ENCODE measurements at regions not wholly inside any gene's neighbourhood (a gene's known extent, or its start where the extent isn't known, plus 50 kb on each side); places are given as distances from the start of the nearest gene placed in this dataset.
"Not testable (repeated sequence)": the region's sequence is repeated elsewhere in the genome, so short reads cannot be mapped to it uniquely, and the experiment has no call there.

- H3K4me1 ChIP-seq (ENCODE audit: insufficient read depth, low read length), result peaks cover 9% of the 10 kb centered on the region
- no peak for TF ChIP-seq CTCF (IDR thresholded peaks at IDR 0.05)
- DNase-seq (no peak), ATAC-seq (ENCODE audit: poor library complexity) (no peak)
- no peak overlapping the region for H3K27ac Mint-ChIP-seq
- H3K4me3 Mint-ChIP-seq, result no peak overlapping the region
- intact Hi-C loops (cut with DNase I, micrococcal nuclease), result no loop called here
- H3K36me3 ChIP-seq (ENCODE audit: insufficient read depth, low read length), result peaks cover 30% of the 10 kb centered on the region
- H3K27me3 ChIP-seq (ENCODE audit: control insufficient read depth in 1 of 2, insufficient read depth in 2 of 2, low read length in 2 of 2), result no peaks in the 10 kb centered on the region
- no peak overlapping the region for H3K27ac ChIP-seq (ENCODE audit: low read depth in 1 of 2, low read length in 2 of 2)
- H3K9me3 ChIP-seq (ENCODE audit: control insufficient read depth in 1 of 2, insufficient read depth in 1 of 2, low read length in 2 of 2), result no peaks in the 10 kb centered on the region
- ChIA-PET POLR2A (interaction anchor here (0.5 to 2.0 kb wide), 2 partner anchors 29 to 57 kb away, joined by 3 to 9 read pairs; partner anchors contain the start of gene MORC3), CTCF (no interaction called here)
- no peak overlapping the region for H3K4me3 ChIP-seq (ENCODE audit: low read length)
- no peaks in the 10 kb centered on the region for H3K27me3 Mint-ChIP-seq
- H3K4me1 Mint-ChIP-seq (ENCODE audit: low read depth), result peaks cover 9% of the 10 kb centered on the region
- peaks cover 48% of the 10 kb centered on the region for H3K36me3 Mint-ChIP-seq (ENCODE audit: low read depth)
- H3K9me3 Mint-ChIP-seq, result no peaks in the 10 kb centered on the region
Measured at GRCh38 chr21:36263797-36264196, 56.2 kb upstream of the MORC3 start.

DNA sequence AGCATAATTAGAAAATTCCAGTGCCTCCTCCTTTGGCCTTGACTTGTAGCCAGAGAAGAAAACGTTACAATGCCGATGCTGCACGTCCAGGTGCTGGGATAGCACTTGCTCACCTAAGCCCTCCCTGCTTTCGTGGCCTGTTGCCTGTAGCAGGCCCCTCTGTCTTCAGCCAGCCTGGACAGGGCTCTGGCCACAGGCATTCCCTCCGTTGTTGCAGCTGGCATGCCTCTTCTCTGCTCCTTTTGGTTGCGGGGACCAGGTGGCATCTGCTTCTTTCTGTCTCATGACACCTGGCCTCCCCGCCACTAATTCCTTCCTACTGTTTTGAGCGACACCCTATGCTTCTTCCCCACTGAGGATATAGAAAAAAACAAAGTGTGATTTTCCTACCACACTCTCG, 54.6 kb upstream of the MORC3 start:
- Histone ChIP-seq H3K4me3 (ENCODE audit: low read length) (no peak overlapping the region), H3K27me3 (ENCODE audit: control insufficient read depth in 1 of 2, insufficient read depth in 2 of 2, low read length in 2 of 2) (no peaks in the 10 kb centered on the region), H3K36me3 (ENCODE audit: insufficient read depth, low read length) (peaks cover 32% of the 10 kb centered on the region), H3K27ac (ENCODE audit: low read depth in 1 of 2, low read length in 2 of 2) (no peak overlapping the region), H3K9me3 (ENCODE audit: control insufficient read depth in 1 of 2, insufficient read depth in 1 of 2, low read length in 2 of 2) (no peaks in the 10 kb centered on the region), H3K4me1 (ENCODE audit: insufficient read depth, low read length) (no peaks in the 10 kb centered on the region)
- ChIA-PET POLR2A (no interaction called here), CTCF (no interaction called here)
- intact Hi-C loops (cut with DNase I, micrococcal nuclease), result no loop called here
- Mint-ChIP-seq H3K27me3 (no peaks in the 10 kb centered on the region), H3K9me3 (no peaks in the 10 kb centered on the region), H3K36me3 (ENCODE audit: low read depth) (peaks cover 51% of the 10 kb centered on the region), H3K27ac (no peak overlapping the region), H3K4me3 (no peak overlapping the region), H3K4me1 (ENCODE audit: low read depth) (peaks cover 4% of the 10 kb centered on the region)
- ATAC-seq (ENCODE audit: poor library complexity), result no peak
- DNase-seq, result no peak
- no peak for TF ChIP-seq CTCF (IDR thresholded peaks at IDR 0.05)

DNA sequence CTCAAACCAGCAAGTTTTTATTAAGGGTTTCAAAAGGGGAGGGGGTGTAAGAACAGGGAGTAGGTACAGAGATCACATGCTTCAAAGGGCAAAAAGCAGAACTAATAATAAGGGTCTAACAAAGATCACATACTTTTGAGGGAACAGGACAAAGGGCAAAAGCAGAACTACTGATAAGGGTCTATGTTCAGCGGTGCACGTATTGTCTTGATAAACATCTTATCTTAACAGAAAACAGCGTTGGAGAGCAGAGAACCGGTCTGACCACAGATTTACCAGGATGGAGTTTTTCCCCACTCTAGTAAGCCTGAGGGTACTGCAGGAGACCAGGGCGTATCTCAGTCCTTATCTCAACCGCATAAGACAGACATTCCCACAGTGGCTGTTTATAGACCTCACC, 52.2 kb upstream of the MORC3 start:
- CTCF ChIA-PET; H3K9me3 ChIP-seq (ENCODE audit: control insufficient read depth in 1 of 2, insufficient read depth in 1 of 2, low read length in 2 of 2); H3K4me1 ChIP-seq (ENCODE audit: insufficient read depth, low read length); H3K4me3 ChIP-seq (ENCODE audit: low read length); POLR2A ChIA-PET; H3K4me1 Mint-ChIP-seq (ENCODE audit: low read depth); H3K27ac Mint-ChIP-seq; DNase-seq; H3K4me3 Mint-ChIP-seq; H3K9me3 Mint-ChIP-seq; H3K27me3 ChIP-seq (ENCODE audit: control insufficient read depth in 1 of 2, insufficient read depth in 2 of 2, low read length in 2 of 2); H3K27me3 Mint-ChIP-seq; ATAC-seq (ENCODE audit: poor library complexity); intact Hi-C loops (cut with DNase I, micrococcal nuclease); H3K27ac ChIP-seq (ENCODE audit: low read depth in 1 of 2, low read length in 2 of 2): not testable (repeated sequence)
- H3K36me3 ChIP-seq (ENCODE audit: insufficient read depth, low read length), result peaks cover 22% of the 10 kb centered on the region
- H3K36me3 Mint-ChIP-seq (ENCODE audit: low read depth), result peaks cover 53% of the 10 kb centered on the region

DNA sequence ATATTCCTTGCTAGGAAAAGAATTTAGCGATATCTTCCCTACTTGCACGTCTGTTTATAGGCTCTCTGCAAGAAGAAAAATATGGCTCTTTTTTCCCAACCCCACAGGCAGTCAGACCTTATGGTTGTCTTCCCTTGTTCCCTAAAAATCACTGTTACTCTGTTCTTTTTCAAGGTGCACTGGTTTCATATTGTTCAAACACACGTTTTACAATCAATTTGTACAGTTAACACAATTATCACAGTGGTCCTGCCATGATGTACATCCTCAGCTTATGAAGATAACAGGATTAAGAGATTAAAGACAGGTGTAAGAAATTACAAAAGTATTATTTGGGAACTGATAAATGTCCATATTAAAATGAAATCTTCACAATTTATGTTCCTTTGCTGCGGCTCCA, 51.7 kb upstream of the MORC3 start:
- H3K4me1 Mint-ChIP-seq (ENCODE audit: low read depth); H3K9me3 Mint-ChIP-seq; DNase-seq; H3K4me3 ChIP-seq (ENCODE audit: low read length); H3K4me3 Mint-ChIP-seq; H3K27ac ChIP-seq (ENCODE audit: low read depth in 1 of 2, low read length in 2 of 2); POLR2A ChIA-PET; ATAC-seq (ENCODE audit: poor library complexity); H3K27me3 Mint-ChIP-seq; CTCF ChIA-PET; intact Hi-C loops (cut with DNase I, micrococcal nuclease); H3K27ac Mint-ChIP-seq; H3K27me3 ChIP-seq (ENCODE audit: control insufficient read depth in 1 of 2, insufficient read depth in 2 of 2, low read length in 2 of 2); H3K9me3 ChIP-seq (ENCODE audit: control insufficient read depth in 1 of 2, insufficient read depth in 1 of 2, low read length in 2 of 2); H3K4me1 ChIP-seq (ENCODE audit: insufficient read depth, low read length): not testable (repeated sequence)
- H3K36me3 ChIP-seq (ENCODE audit: insufficient read depth, low read length), result peaks cover 22% of the 10 kb centered on the region
- H3K36me3 Mint-ChIP-seq (ENCODE audit: low read depth), result peaks cover 52% of the 10 kb centered on the region

All from CD4-positive, alpha-beta T cell (primary cell).